ENCODE measurements at regions not wholly inside any gene's neighbourhood (a gene's known extent, or its start where the extent isn't known, plus 50 kb on each side); places are given as distances from the start of the nearest gene placed in this dataset.

GRCh38 chrX:122113376-122113775, 1066.0 kb downstream of the GLUD2 start:
- no peak for TF ChIP-seq RAD21 (IDR thresholded peaks at IDR 0.05)
- TF ChIP-seq EGR1 (IDR thresholded peaks at IDR 0.05; ENCODE audit: low read depth in 2 of 2): no peak
- TF ChIP-seq HNF4G (IDR thresholded peaks at IDR 0.05): no peak
- TF ChIP-seq HNF4A (conservative IDR thresholded peaks at IDR 0.05): no peak
- no peak for TF ChIP-seq FOXA2 (IDR thresholded peaks at IDR 0.05)
- no peak for TF ChIP-seq CTCF (IDR thresholded peaks at IDR 0.05; ENCODE audit: low read depth, low read length, missing input control)
- TF ChIP-seq REST (IDR thresholded peaks at IDR 0.05): no peak
- H3K4me1 ChIP-seq (ENCODE audit: control insufficient read depth in 4 of 4, insufficient read depth in 4 of 4, low read length in 3 of 4): no peaks in the 10 kb centered on the region
- no peak overlapping the region for H3K4me3 ChIP-seq (ENCODE audit: low read depth in 1 of 3, low read length in 3 of 3)
- whole genome bisulfite sequencing: 78% methylated on average over 3 of the region's 3 CpGs
- DNase-seq (ENCODE audit: low spot score): no peak
- H3K27ac ChIP-seq (ENCODE audit: low read depth in 1 of 2, low read length in 2 of 2): no peak overlapping the region
- no peaks in the 10 kb centered on the region for H3K9me3 ChIP-seq (ENCODE audit: control insufficient read depth in 4 of 4, low read length in 3 of 4)
- no peak overlapping the region for H3K9ac ChIP-seq (ENCODE audit: low read depth in 1 of 2, low read length in 2 of 2)
- no peaks in the 10 kb centered on the region for H3K27me3 ChIP-seq (ENCODE audit: control insufficient read depth in 4 of 4, insufficient read depth in 4 of 4, low read length in 3 of 4)
- H3K36me3 ChIP-seq (ENCODE audit: control insufficient read depth in 4 of 4, insufficient read depth in 3 of 4, low read depth in 1 of 4, low read length in 3 of 4): no peaks in the 10 kb centered on the region

GRCh38 chrX:122113896-122114295, 1066.5 kb downstream of the GLUD2 start:
- Histone ChIP-seq H3K9ac (ENCODE audit: low read depth in 1 of 2, low read length in 2 of 2) (no peak overlapping the region), H3K27me3 (ENCODE audit: control insufficient read depth in 4 of 4, insufficient read depth in 4 of 4, low read length in 3 of 4) (no peaks in the 10 kb centered on the region), H3K36me3 (ENCODE audit: control insufficient read depth in 4 of 4, insufficient read depth in 3 of 4, low read depth in 1 of 4, low read length in 3 of 4) (no peaks in the 10 kb centered on the region), H3K4me1 (ENCODE audit: control insufficient read depth in 4 of 4, insufficient read depth in 4 of 4, low read length in 3 of 4) (no peaks in the 10 kb centered on the region), H3K4me3 (ENCODE audit: low read depth in 1 of 3, low read length in 3 of 3) (no peak overlapping the region), H3K9me3 (ENCODE audit: control insufficient read depth in 4 of 4, low read length in 3 of 4) (no peaks in the 10 kb centered on the region), H3K27ac (ENCODE audit: low read depth in 1 of 2, low read length in 2 of 2) (no peak overlapping the region)
- TF ChIP-seq RAD21 (IDR thresholded peaks at IDR 0.05) (no peak), HNF4G (IDR thresholded peaks at IDR 0.05) (no peak), HNF4A (conservative IDR thresholded peaks at IDR 0.05) (no peak)
- 72% methylated on average over 4 of the region's 4 CpGs for WGBS
- DNase-seq (ENCODE audit: low spot score): no peak

GRCh38 chrX:122115604-122116003, 1068.2 kb downstream of the GLUD2 start:
- WGBS: 56% methylated on average over 6 of the region's 6 CpGs
- DNase-seq (ENCODE audit: low spot score): no peak
- Histone ChIP-seq H3K36me3 (ENCODE audit: control insufficient read depth in 4 of 4, insufficient read depth in 3 of 4, low read depth in 1 of 4, low read length in 3 of 4) (no peaks in the 10 kb centered on the region), H3K9me3 (ENCODE audit: control insufficient read depth in 4 of 4, low read length in 3 of 4) (no peaks in the 10 kb centered on the region), H3K4me3 (ENCODE audit: low read depth in 1 of 3, low read length in 3 of 3) (no peak overlapping the region), H3K9ac (ENCODE audit: low read depth in 1 of 2, low read length in 2 of 2) (no peak overlapping the region), H3K27me3 (ENCODE audit: control insufficient read depth in 4 of 4, insufficient read depth in 4 of 4, low read length in 3 of 4) (no peaks in the 10 kb centered on the region), H3K27ac (ENCODE audit: low read depth in 1 of 2, low read length in 2 of 2) (no peak overlapping the region), H3K4me1 (ENCODE audit: control insufficient read depth in 4 of 4, insufficient read depth in 4 of 4, low read length in 3 of 4) (no peaks in the 10 kb centered on the region)
- TF ChIP-seq ATF3 (IDR thresholded peaks at IDR 0.05) (no peak), CTCF (IDR thresholded peaks at IDR 0.05; ENCODE audit: low read depth, low read length, missing input control) (no peak), REST (IDR thresholded peaks at IDR 0.05) (no peak), FOXA1 (IDR thresholded peaks at IDR 0.05) (no peak), NR2F2 (IDR thresholded peaks at IDR 0.05) (no peak), YY1 (IDR thresholded peaks at IDR 0.05) (no peak), ZBTB33 (IDR thresholded peaks at IDR 0.05) (no peak), EGR1 (IDR thresholded peaks at IDR 0.05; ENCODE audit: low read depth in 2 of 2) (no peak), FOXA2 (IDR thresholded peaks at IDR 0.05) (no peak), TAF1 (conservative IDR thresholded peaks at IDR 0.05) (no peak), JUND (IDR thresholded peaks at IDR 0.05) (no peak), HNF4G (IDR thresholded peaks at IDR 0.05) (no peak)
